Stimulated activated memory B cell treated with anti-CD40 and anti-IgM and Interleukin-4, amounts not matched to agents 10 μg/mL and 1 μg/mL and 100 μg/mL, for 72 hours (primary cell): ENCODE measurements at regions not wholly inside any gene's neighbourhood (a gene's known extent, or its start where the extent isn't known, plus 50 kb on each side); places are given as distances from the start of the nearest gene placed in this dataset.
"Not testable (repeated sequence)": the region's sequence is repeated elsewhere in the genome, so short reads cannot be mapped to it uniquely, and the experiment has no call there.

Experiments
- ATAC-seq: fragments of 150-1000 bp; cut with Tn5 transposase; 2 replicates; pipeline ENCODE4 v1.10.0; 2021
- H3K27ac Mint-ChIP-seq: one replicate; pipeline ENCODE4 v1.8.0; 2022; ENCODE audit warnings: mild to moderate bottlenecking, mixed read lengths
- H3K27me3 Mint-ChIP-seq: one replicate; pipeline ENCODE4 v1.8.0; 2022; ENCODE audit warnings: mixed read lengths
- H3K36me3 Mint-ChIP-seq: one replicate; pipeline ENCODE4 v1.8.0; 2022; ENCODE audit warnings: mixed read lengths
- H3K4me1 Mint-ChIP-seq: one replicate; pipeline ENCODE4 v1.8.0; 2022; ENCODE audit warnings: mixed read lengths
- H3K4me3 Mint-ChIP-seq: one replicate; pipeline ENCODE4 v1.8.0; 2022; ENCODE audit warnings: mild to moderate bottlenecking, moderate library complexity, mixed read lengths
- H3K9me3 Mint-ChIP-seq: one replicate; pipeline ENCODE4 v1.8.0; 2022; ENCODE audit warnings: mixed read lengths

- ATAC-seq: no peak
- Mint-ChIP-seq H3K27me3 (peaks cover 42% of the 10 kb centered on the region), H3K4me3 (no peak overlapping the region), H3K27ac (no peak overlapping the region), H3K36me3 (no peaks in the 10 kb centered on the region), H3K4me1 (no peaks in the 10 kb centered on the region), H3K9me3 (peaks cover 3% of the 10 kb centered on the region)
These were observed 197.9 kb downstream of the CDCA7 start for GRCh38 chr2:173552531-173552930.

GRCh38 chr2:173553593-173553992 lies 198.9 kb downstream of the CDCA7 start:
- peaks cover 3% of the 10 kb centered on the region for H3K9me3 Mint-ChIP-seq
- no peaks in the 10 kb centered on the region for H3K36me3 Mint-ChIP-seq
- H3K27ac Mint-ChIP-seq: no peak overlapping the region
- no peak for ATAC-seq
- H3K4me1 Mint-ChIP-seq: no peaks in the 10 kb centered on the region
- H3K27me3 Mint-ChIP-seq: peaks cover 43% of the 10 kb centered on the region
- H3K4me3 Mint-ChIP-seq: no peak overlapping the region

- H3K27me3 Mint-ChIP-seq: peaks cover 51% of the 10 kb centered on the region
- no peaks in the 10 kb centered on the region for H3K36me3 Mint-ChIP-seq
- no peak overlapping the region for H3K27ac Mint-ChIP-seq
- ATAC-seq: no peak
- no peak overlapping the region for H3K4me3 Mint-ChIP-seq
- peaks cover 2% of the 10 kb centered on the region for H3K9me3 Mint-ChIP-seq
- H3K4me1 Mint-ChIP-seq: no peaks in the 10 kb centered on the region
These were observed 201.2 kb downstream of the CDCA7 start for GRCh38 chr2:173555833-173556232.

- Mint-ChIP-seq H3K9me3 (no peaks in the 10 kb centered on the region), H3K36me3 (no peaks in the 10 kb centered on the region), H3K4me1 (no peaks in the 10 kb centered on the region), H3K27ac (no peak overlapping the region), H3K27me3 (peaks cover 55% of the 10 kb centered on the region), H3K4me3 (no peak overlapping the region)
- ATAC-seq: no peak
These were observed 202.1 kb downstream of the CDCA7 start for GRCh38 chr2:173556816-173557215.

- Mint-ChIP-seq H3K9me3 (no peaks in the 10 kb centered on the region), H3K4me1 (no peaks in the 10 kb centered on the region), H3K36me3 (no peaks in the 10 kb centered on the region), H3K27me3 (peaks cover 55% of the 10 kb centered on the region), H3K4me3 (no peak overlapping the region), H3K27ac (no peak overlapping the region)
- ATAC-seq: no peak
These were observed 202.8 kb downstream of the CDCA7 start for GRCh38 chr2:173557497-173557896.

- Mint-ChIP-seq H3K27ac (no peak overlapping the region), H3K4me1 (peaks cover 13% of the 10 kb centered on the region), H3K9me3 (no peaks in the 10 kb centered on the region), H3K36me3 (no peaks in the 10 kb centered on the region), H3K27me3 (peaks cover 34% of the 10 kb centered on the region), H3K4me3 (no peak overlapping the region)
- no peak for ATAC-seq
These were observed 212.8 kb downstream of the CDCA7 start for GRCh38 chr2:173567493-173567892.

- Mint-ChIP-seq H3K4me3 (no peak overlapping the region), H3K9me3 (no peaks in the 10 kb centered on the region), H3K27ac (no peak overlapping the region), H3K4me1 (peaks cover 17% of the 10 kb centered on the region), H3K36me3 (no peaks in the 10 kb centered on the region), H3K27me3 (peaks cover 29% of the 10 kb centered on the region)
- no peak for ATAC-seq
These were observed 213.4 kb downstream of the CDCA7 start for GRCh38 chr2:173568054-173568453.

GRCh38 chr2:173571021-173571821 lies 216.5 kb downstream of the CDCA7 start:
- no peak overlapping the region for H3K27ac Mint-ChIP-seq
- no peak for ATAC-seq
- H3K4me1 Mint-ChIP-seq: peaks cover 17% of the 10 kb centered on the region
- H3K9me3 Mint-ChIP-seq: peaks cover 3% of the 10 kb centered on the region
- H3K27me3 Mint-ChIP-seq: peaks cover 23% of the 10 kb centered on the region
- H3K36me3 Mint-ChIP-seq: no peaks in the 10 kb centered on the region
- peak overlapping the region; percentile 5 for H3K4me3 Mint-ChIP-seq

GRCh38 chr2:173571887-173572680 lies 217.4 kb downstream of the CDCA7 start:
- no peaks in the 10 kb centered on the region for H3K36me3 Mint-ChIP-seq
- no peak for ATAC-seq
- no peak overlapping the region for H3K27ac Mint-ChIP-seq
- peaks cover 3% of the 10 kb centered on the region for H3K9me3 Mint-ChIP-seq
- peaks cover 17% of the 10 kb centered on the region for H3K4me1 Mint-ChIP-seq
- no peak overlapping the region for H3K4me3 Mint-ChIP-seq
- peaks cover 23% of the 10 kb centered on the region for H3K27me3 Mint-ChIP-seq

GRCh38 chr2:173572848-173573247 lies 218.2 kb downstream of the CDCA7 start:
- Mint-ChIP-seq H3K27ac (no peak overlapping the region), H3K36me3 (no peaks in the 10 kb centered on the region), H3K4me3 (no peak overlapping the region), H3K27me3 (peaks cover 23% of the 10 kb centered on the region), H3K9me3 (peaks cover 3% of the 10 kb centered on the region), H3K4me1 (peaks cover 17% of the 10 kb centered on the region)
- no peak for ATAC-seq

- not testable (repeated sequence) for H3K36me3 Mint-ChIP-seq, H3K27ac Mint-ChIP-seq, ATAC-seq, H3K4me3 Mint-ChIP-seq, H3K9me3 Mint-ChIP-seq
- H3K4me1 Mint-ChIP-seq: peaks cover 17% of the 10 kb centered on the region
- H3K27me3 Mint-ChIP-seq: peaks cover 23% of the 10 kb centered on the region
These were observed 219.1 kb downstream of the CDCA7 start for GRCh38 chr2:173573782-173574181.

DNA sequence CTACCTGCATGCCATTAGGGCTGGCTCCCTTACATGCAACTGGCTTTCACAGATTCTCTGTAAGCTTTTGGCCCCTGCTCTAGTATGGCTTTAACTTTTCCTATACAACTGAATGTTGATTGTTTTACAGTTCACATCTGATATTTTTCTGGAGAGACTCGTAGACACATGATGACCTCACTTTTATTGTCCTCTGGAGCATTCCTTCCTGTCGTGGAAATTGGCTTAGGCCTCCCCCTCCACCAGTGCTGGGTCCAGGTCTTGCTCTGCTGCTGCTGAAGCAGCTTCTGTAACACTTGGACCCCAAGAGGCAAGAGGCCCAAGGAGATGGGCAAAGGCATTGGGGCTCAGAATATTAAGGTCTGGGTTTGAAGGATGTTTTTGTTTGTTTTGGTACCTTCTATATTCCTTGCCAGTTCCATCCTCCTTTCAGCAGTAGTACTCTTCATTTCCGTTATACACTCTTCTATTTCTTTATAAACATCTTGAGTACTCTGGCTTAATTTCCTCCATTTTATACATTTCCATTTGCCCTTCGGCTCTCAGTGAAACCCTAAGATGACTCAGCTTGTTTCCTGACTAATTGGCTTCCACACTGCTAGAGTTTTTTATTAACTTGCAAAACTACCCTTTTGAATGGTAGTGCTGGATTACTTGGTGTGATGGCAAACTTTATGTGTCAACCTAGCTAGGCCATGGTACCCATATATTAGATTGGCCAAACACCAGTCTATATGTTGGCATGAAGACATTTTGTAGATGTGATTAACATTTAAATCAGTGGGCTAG lies 219.8 kb downstream of the CDCA7 start:
- no peaks in the 10 kb centered on the region for H3K36me3 Mint-ChIP-seq
- no peak overlapping the region for H3K27ac Mint-ChIP-seq
- H3K4me3 Mint-ChIP-seq: no peak overlapping the region
- ATAC-seq: no peak
- H3K4me1 Mint-ChIP-seq: peaks cover 17% of the 10 kb centered on the region
- H3K27me3 Mint-ChIP-seq: peaks cover 23% of the 10 kb centered on the region
- peaks cover 3% of the 10 kb centered on the region for H3K9me3 Mint-ChIP-seq

DNA sequence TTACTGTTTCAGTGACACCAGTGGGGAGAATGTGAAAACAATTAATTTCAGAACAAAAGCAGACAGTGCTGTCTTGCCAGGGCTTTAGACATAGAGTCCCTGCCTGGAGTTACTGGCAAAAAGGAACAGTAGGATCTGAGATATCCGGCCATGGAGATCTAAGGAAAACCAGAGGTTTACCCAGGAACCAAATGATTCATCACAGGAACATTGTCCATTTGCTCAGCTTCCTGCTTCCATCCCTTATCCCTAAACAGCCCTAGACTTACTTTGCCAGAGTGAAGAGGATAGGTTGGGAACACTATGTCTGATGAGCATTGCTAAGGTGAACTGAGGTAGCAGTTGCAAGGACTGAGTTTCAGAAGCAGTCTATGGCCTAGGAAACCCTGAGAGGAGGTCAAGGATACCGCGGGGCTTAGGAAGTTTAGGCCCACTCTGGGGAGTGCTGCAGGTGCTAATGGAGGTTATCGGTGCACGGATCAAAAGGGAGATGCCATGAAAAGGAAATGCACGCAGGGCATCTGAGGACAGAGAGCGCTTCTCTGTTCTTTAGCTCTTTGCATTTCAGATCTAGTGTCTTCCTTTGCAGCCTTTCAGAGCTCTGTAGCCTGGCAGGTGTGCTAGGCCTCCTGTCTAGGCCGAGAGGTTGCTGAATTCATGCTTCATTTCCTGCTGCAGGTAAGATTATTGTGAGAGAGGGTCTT lies 223.9 kb downstream of the CDCA7 start:
- Mint-ChIP-seq H3K27me3 (peaks cover 10% of the 10 kb centered on the region), H3K9me3 (peaks cover 3% of the 10 kb centered on the region), H3K4me3 (no peak overlapping the region), H3K36me3 (no peaks in the 10 kb centered on the region), H3K27ac (no peak overlapping the region), H3K4me1 (no peaks in the 10 kb centered on the region)
- no peak for ATAC-seq

DNA sequence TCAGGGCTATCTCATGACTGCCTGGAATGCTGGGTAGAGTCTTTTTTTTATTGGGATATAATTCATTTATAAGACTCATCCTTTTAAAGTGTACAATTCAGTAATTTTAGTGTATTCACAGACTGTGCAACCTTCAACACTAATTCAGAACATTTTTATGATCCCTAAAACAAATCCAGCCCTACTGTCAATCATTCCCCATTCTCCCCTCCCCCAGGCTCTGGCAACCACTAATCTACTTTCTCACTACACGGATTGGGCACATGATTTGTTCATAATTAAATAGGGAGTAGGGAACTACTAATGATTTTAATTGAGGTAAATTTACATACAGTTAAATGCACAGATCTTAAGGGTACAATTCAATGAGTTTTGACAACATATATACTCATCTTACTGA lies 225.7 kb downstream of the CDCA7 start:
- H3K27ac Mint-ChIP-seq: no peak overlapping the region
- peaks cover 6% of the 10 kb centered on the region for H3K4me1 Mint-ChIP-seq
- H3K9me3 Mint-ChIP-seq: peaks cover 3% of the 10 kb centered on the region
- peaks cover 17% of the 10 kb centered on the region for H3K27me3 Mint-ChIP-seq
- no peaks in the 10 kb centered on the region for H3K36me3 Mint-ChIP-seq
- H3K4me3 Mint-ChIP-seq: no peak overlapping the region
- no peak for ATAC-seq

- no peak overlapping the region for H3K27ac Mint-ChIP-seq
- H3K4me1 Mint-ChIP-seq: peaks cover 6% of the 10 kb centered on the region
- ATAC-seq: no peak
- no peaks in the 10 kb centered on the region for H3K36me3 Mint-ChIP-seq
- no peaks in the 10 kb centered on the region for H3K9me3 Mint-ChIP-seq
- H3K4me3 Mint-ChIP-seq: no peak overlapping the region
- H3K27me3 Mint-ChIP-seq: peaks cover 17% of the 10 kb centered on the region
These were observed 226.3 kb downstream of the CDCA7 start for GRCh38 chr2:173580956-173581355.
